Smooth muscle cell (in vitro differentiated cells): ENCODE measurements at regions not wholly inside any gene's neighbourhood (a gene's known extent, or its start where the extent isn't known, plus 50 kb on each side); places are given as distances from the start of the nearest gene placed in this dataset.

Experiments used
- DNase-seq: peaks from one replicate; lab custom pipeline; 2025; ENCODE audit not compliant: unreplicated experiment; lab: John Stamatoyannopoulos, UW
- H2AFZ ChIP-seq: fragments of 200-600 bp; sonication (generic); 2 replicates; pipeline ENCODE4 v1.6.0; 2016; ENCODE audit warnings: antibody characterized with exemption, low read depth, mild to moderate bottlenecking
- H3F3A ChIP-seq: fragments of 200-600 bp; sonication (generic); 2 replicates; pipeline ENCODE4 v1.6.0; 2017; ENCODE audit warnings: antibody characterized with exemption, low read depth
- H3K27ac ChIP-seq: fragments of 200-600 bp; sonication (generic); 2 replicates; pipeline ENCODE4 v1.5.1; 2016; ENCODE audit warnings: low read depth, mild to moderate bottlenecking
- H3K27me3 ChIP-seq: fragments of 200-600 bp; sonication (generic); 2 replicates; pipeline ENCODE4 v1.6.1; 2016; ENCODE audit warnings: low read depth, mild to moderate bottlenecking
- H3K36me3 ChIP-seq: fragments of 200-600 bp; sonication (generic); 2 replicates; pipeline ENCODE4 v1.5.1; 2016; ENCODE audit warnings: low read depth
- H3K4me1 ChIP-seq: fragments of 200-600 bp; sonication (generic); 2 replicates; pipeline ENCODE4 v1.5.1; 2016; ENCODE audit warnings: low read depth
- H3K4me2 ChIP-seq: fragments of 200-600 bp; sonication (generic); 2 replicates; pipeline ENCODE4 v1.6.0; 2016; ENCODE audit warnings: mild to moderate bottlenecking
- H3K4me3 ChIP-seq: fragments of 200-600 bp; sonication (generic); 2 replicates; pipeline ENCODE4 v1.5.1; 2016; ENCODE audit warnings: mild to moderate bottlenecking
- H3K79me2 ChIP-seq: fragments of 200-600 bp; sonication (generic); 2 replicates; pipeline ENCODE4 v1.6.0; 2016; ENCODE audit warnings: low read depth, mild to moderate bottlenecking
- H3K9ac ChIP-seq: fragments of 200-600 bp; sonication (generic); 2 replicates; pipeline ENCODE4 v1.6.0; 2016; ENCODE audit warnings: low read depth
- H3K9me3 ChIP-seq: fragments of 200-600 bp; sonication (generic); replicated peaks from 2 replicates; pipeline ENCODE4 v1.5.1; 2016; ENCODE audit warnings: low read depth
- H4K20me1 ChIP-seq: fragments of 200-600 bp; sonication (generic); 2 replicates; pipeline ENCODE4 v1.6.0; 2016; ENCODE audit warnings: low read depth
- CTCF ChIP-seq: fragments of 200-600 bp; sonication (generic); IDR thresholded peaks from 2 replicates; pipeline ENCODE4 v1.5.1; 2017; ENCODE audit warnings: borderline replicate concordance, mild to moderate bottlenecking, antibody characterized with exemption; ENCODE audit not compliant: insufficient read depth, poor library complexity, severe bottlenecking
- WGBS: methylation state at CpG from one replicate; pipeline ENCODE4 v1.1.7; 2016; ENCODE audit warnings: low lambda C conversion rate; 5-methylcytosine and 5-hydroxymethylcytosine counted together

DNA sequence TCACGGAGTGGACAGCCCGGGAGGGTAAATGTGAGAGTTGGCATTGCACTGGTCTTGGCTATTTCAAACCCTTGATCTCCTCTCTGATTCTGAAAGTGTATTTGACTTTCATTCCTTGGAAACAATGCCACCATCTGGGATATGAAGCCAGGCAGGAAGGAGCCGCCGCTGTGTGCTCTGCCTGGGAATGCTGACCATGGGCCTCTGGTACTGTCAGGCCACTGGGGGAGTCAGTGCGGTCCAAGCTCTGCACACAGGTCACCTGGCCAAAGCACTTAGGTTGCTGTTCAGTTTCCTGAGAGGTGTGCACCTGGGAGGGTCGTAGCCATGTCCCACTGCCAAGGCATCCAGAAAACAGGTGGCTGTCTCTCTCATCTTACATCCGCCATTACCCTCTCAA, 68.5 kb upstream of the SHH start:
- no peak overlapping the region for H3K4me3 ChIP-seq
- H3K27ac ChIP-seq, result no peak overlapping the region
- H3K4me2 ChIP-seq, result no peak overlapping the region
- no peak for DNase-seq
- H3K9me3 ChIP-seq, result no peaks in the 10 kb centered on the region
- TF ChIP-seq CTCF, result no peak
- 91% methylated on average over 7 of the region's 7 CpGs for WGBS
- H3F3A ChIP-seq, result no peaks in the 10 kb centered on the region
- no peak overlapping the region for H2AFZ ChIP-seq
- H3K4me1 ChIP-seq, result peaks cover 5% of the 10 kb centered on the region
- H3K27me3 ChIP-seq, result no peaks in the 10 kb centered on the region
- H4K20me1 ChIP-seq, result no peaks in the 10 kb centered on the region
- H3K79me2 ChIP-seq, result no peaks in the 10 kb centered on the region
- H3K36me3 ChIP-seq, result no peaks in the 10 kb centered on the region
- no peak overlapping the region for H3K9ac ChIP-seq

DNA sequence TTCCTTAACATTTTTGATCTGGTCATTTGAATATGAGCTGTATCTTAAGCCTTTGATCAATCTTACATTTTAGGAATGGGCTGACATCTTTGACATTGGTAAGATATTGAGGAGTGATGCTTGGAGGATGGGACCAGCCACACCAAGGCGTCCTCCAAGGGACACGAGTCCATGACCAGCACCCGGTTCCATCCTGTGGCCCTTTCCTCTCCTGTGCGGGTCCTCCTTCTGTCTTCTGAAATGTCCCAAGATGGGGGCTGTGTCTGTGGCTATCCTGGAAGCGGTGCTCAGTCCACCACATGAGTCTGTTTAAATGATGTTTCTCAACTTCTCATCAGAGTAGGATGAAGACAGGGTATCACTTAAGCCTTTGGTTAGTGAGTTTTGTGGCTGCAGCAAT, 67.3 kb upstream of the SHH start:
- no peaks in the 10 kb centered on the region for H3K4me1 ChIP-seq
- TF ChIP-seq CTCF, result no peak
- no peaks in the 10 kb centered on the region for H3F3A ChIP-seq
- H3K4me2 ChIP-seq, result no peak overlapping the region
- no peaks in the 10 kb centered on the region for H3K27me3 ChIP-seq
- H4K20me1 ChIP-seq, result no peaks in the 10 kb centered on the region
- H2AFZ ChIP-seq, result no peak overlapping the region
- no peak for DNase-seq
- no peak overlapping the region for H3K27ac ChIP-seq
- H3K4me3 ChIP-seq, result no peak overlapping the region
- WGBS, result 94% methylated on average over 5 of the region's 5 CpGs
- H3K79me2 ChIP-seq, result no peaks in the 10 kb centered on the region
- no peaks in the 10 kb centered on the region for H3K36me3 ChIP-seq
- no peaks in the 10 kb centered on the region for H3K9me3 ChIP-seq
- no peak overlapping the region for H3K9ac ChIP-seq

DNA sequence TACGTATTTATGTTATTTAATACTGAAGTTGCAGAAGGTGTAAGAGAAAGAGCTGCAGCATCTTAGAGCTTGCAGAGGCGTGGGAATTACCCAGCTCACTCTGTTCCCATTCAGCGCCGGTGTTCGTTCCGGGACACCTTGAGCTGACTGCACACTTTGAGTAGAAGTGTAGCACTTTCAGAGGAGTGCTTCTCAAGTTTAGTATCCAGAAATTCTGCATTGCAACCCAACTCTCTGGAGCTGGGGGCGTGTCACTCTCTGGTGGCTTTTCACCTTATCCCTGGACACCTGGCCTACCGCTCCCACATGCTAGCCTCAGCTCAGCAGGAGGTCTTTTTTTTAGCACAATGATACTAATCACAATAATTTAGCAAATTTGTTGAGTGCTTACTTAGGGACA, 66.4 kb upstream of the SHH start:
- Histone ChIP-seq H3K9ac (no peak overlapping the region), H3K36me3 (no peaks in the 10 kb centered on the region), H3K27ac (no peak overlapping the region), H3K4me3 (no peak overlapping the region), H3K4me2 (no peak overlapping the region), H3K79me2 (no peaks in the 10 kb centered on the region), H3K4me1 (no peaks in the 10 kb centered on the region), H3K9me3 (no peaks in the 10 kb centered on the region), H3K27me3 (no peaks in the 10 kb centered on the region), H2AFZ (no peak overlapping the region), H4K20me1 (no peaks in the 10 kb centered on the region), H3F3A (no peaks in the 10 kb centered on the region)
- WGBS, result 92% methylated on average over 8 of the region's 8 CpGs
- no peak for DNase-seq
- no peak for TF ChIP-seq CTCF

GRCh38 chr7:155878250-155878649, 66.0 kb upstream of the SHH start:
- WGBS, result 91% methylated on average over 11 of the region's 11 CpGs
- H3F3A ChIP-seq, result no peaks in the 10 kb centered on the region

More at GRCh38 chr7:155878250-155878649, 66.0 kb upstream of the SHH start:
- no peaks in the 10 kb centered on the region for H3K36me3 ChIP-seq
- no peaks in the 10 kb centered on the region for H3K9me3 ChIP-seq
- H3K27me3 ChIP-seq, result no peaks in the 10 kb centered on the region
- no peak overlapping the region for H3K4me3 ChIP-seq
- H3K4me1 ChIP-seq, result no peaks in the 10 kb centered on the region
- no peak for DNase-seq
- no peaks in the 10 kb centered on the region for H3K79me2 ChIP-seq
- no peak overlapping the region for H2AFZ ChIP-seq
- H3K27ac ChIP-seq, result no peak overlapping the region
- H3K4me2 ChIP-seq, result no peak overlapping the region
- no peak overlapping the region for H3K9ac ChIP-seq
- no peaks in the 10 kb centered on the region for H4K20me1 ChIP-seq
- no peak for TF ChIP-seq CTCF
